ENCODE measurements at regions not wholly inside any gene's neighbourhood (a gene's known extent, or its start where the extent isn't known, plus 50 kb on each side); places are given as distances from the start of the nearest gene placed in this dataset.

DNA sequence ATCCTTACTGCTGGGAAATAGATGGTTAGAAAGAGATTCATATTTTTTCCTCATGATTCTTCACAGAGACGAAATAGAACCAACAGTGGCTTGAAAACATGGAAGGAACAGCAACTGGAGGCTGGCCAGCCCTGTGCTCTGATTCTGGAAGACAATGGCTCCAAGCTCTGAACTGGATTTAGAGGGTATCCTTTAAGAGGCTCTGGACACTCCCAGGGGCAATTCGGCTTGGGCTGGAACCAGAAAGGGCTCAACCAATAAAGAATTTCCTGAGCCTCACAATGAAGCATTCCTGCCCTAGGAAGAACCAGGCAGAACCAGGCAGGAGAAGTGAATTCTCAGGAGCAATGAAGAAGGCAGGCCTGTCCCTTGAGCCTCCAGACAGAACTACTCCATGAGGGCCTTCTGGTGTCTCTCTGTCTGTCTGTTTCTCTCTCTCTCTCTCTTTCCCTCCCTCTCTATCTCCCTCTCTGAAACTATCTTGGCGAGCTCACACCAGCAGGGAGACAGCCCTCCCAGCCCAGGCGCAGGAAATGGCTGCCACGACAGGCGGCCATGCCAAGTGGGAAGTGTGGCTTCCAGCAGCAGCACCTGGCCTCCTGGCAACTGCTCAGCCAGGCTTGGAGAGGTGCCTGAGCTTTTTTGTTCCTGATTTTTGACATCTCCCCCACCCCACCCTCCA is 93.3 kb downstream of the RCN1 start:
- Histone ChIP-seq H3K27ac (ENCODE audit: insufficient read depth, low read length) (no peak overlapping the region), H2AK5ac (ENCODE audit: low read depth, low read length) (no peak overlapping the region), H2BK120ac (ENCODE audit: low read depth, low read length) (no peak overlapping the region), H3K14ac (replicated peaks; ENCODE audit: low read depth, low read length) (no peak overlapping the region), H3K56ac (ENCODE audit: extremely low read depth, insufficient read depth, low read length) (no peak overlapping the region), H3K4me2 (ENCODE audit: low read depth, low read length) (no peak overlapping the region), H3K9me3 (ENCODE audit: control insufficient read depth, insufficient read depth, low read length) (no peaks in the 10 kb centered on the region), H4K5ac (ENCODE audit: low read depth, low read length) (no peak overlapping the region), H4K8ac (ENCODE audit: low read depth in 2 of 2, low read length in 2 of 2) (no peak overlapping the region), H3K4ac (ENCODE audit: low read depth, low read length) (no peak overlapping the region), H3K9ac (ENCODE audit: low read depth, low read length) (no peak overlapping the region), H4K20me1 (ENCODE audit: insufficient read depth, low read length) (no peaks in the 10 kb centered on the region), H3K23ac (ENCODE audit: low read depth, low read length) (no peak overlapping the region), H3K9me1 (ENCODE audit: insufficient read depth, low read length) (no peaks in the 10 kb centered on the region), H3K4me1 (ENCODE audit: control insufficient read depth, insufficient read depth, low read length) (no peaks in the 10 kb centered on the region), H2BK20ac (ENCODE audit: low read depth, low read length) (no peak overlapping the region), H4K91ac (ENCODE audit: insufficient read depth, low read depth, low read length) (no peak overlapping the region), H3K4me3 (ENCODE audit: insufficient read depth, low read depth, low read length) (no peak overlapping the region), H3K27me3 (ENCODE audit: control insufficient read depth, insufficient read depth, low read length) (peaks cover 27% of the 10 kb centered on the region), H3K18ac (ENCODE audit: low read depth, low read length) (no peak overlapping the region), H2AFZ (replicated peaks; ENCODE audit: low read length, poor library complexity) (no peak overlapping the region), H2BK5ac (ENCODE audit: low read depth, low read length, poor library complexity, severe bottlenecking) (no peak overlapping the region), H2AK9ac (replicated peaks; ENCODE audit: low read depth, low read length, poor library complexity) (no peak overlapping the region), H3K79me1 (ENCODE audit: low read depth in 1 of 2, low read length in 2 of 2) (no peaks in the 10 kb centered on the region), H3K36me3 (ENCODE audit: control insufficient read depth, insufficient read depth, low read length) (no peaks in the 10 kb centered on the region), H2BK15ac (ENCODE audit: low read depth, low read length) (no peak overlapping the region)
- dilution Hi-C loops (cut with HindIII; ENCODE audit: low sequenced_read_pairs, unreplicated experiment): no loop called here
- intact Hi-C loops (cut with micrococcal nuclease): no loop called here
- ChIA-PET POLR2A (ENCODE audit: unreplicated experiment) (no interaction called here), CTCF (no interaction called here)
- in situ Hi-C loops (cut with MboI; ENCODE audit: low sequenced_read_pairs): no loop called here
- no peak for ATAC-seq (ENCODE audit: low read depth)
- WGBS, 2 experiments (ENCODE audit: extremely low coverage in 2 of 2, insufficient read length in 1 of 2): 42% methylated on average over 4 of the region's 6 CpGs; no CpG with 5 or more reads in 1 of the 2 experiments
- TF ChIP-seq CHD1 (IDR thresholded peaks at IDR 0.05; ENCODE audit: low read depth, low read length) (no peak), RFX5 (IDR thresholded peaks at IDR 0.05; ENCODE audit: low read depth, low read length) (no peak), MAFK (IDR thresholded peaks at IDR 0.05; ENCODE audit: low read depth, low read length) (no peak), NFE2L2 (IDR thresholded peaks at IDR 0.05; ENCODE audit: low read depth, low read length) (no peak), POLR2A (IDR thresholded peaks at IDR 0.05; ENCODE audit: low read depth, low read length) (no peak), BHLHE40 (IDR thresholded peaks at IDR 0.05; ENCODE audit: low read depth, low read length) (no peak), FOS (IDR thresholded peaks at IDR 0.05; ENCODE audit: low read depth, low read length) (no peak)
- TF ChIP-seq, protein P1, sequence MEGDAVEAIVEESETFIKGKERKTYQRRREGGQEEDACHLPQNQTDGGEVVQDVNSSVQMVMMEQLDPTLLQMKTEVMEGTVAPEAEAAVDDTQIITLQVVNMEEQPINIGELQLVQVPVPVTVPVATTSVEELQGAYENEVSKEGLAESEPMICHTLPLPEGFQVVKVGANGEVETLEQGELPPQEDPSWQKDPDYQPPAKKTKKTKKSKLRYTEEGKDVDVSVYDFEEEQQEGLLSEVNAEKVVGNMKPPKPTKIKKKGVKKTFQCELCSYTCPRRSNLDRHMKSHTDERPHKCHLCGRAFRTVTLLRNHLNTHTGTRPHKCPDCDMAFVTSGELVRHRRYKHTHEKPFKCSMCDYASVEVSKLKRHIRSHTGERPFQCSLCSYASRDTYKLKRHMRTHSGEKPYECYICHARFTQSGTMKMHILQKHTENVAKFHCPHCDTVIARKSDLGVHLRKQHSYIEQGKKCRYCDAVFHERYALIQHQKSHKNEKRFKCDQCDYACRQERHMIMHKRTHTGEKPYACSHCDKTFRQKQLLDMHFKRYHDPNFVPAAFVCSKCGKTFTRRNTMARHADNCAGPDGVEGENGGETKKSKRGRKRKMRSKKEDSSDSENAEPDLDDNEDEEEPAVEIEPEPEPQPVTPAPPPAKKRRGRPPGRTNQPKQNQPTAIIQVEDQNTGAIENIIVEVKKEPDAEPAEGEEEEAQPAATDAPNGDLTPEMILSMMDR (conservative IDR thresholded peaks at IDR 0.05; ENCODE audit: low read depth, low read length): no peak
- TF ChIP-seq, protein P2, sequence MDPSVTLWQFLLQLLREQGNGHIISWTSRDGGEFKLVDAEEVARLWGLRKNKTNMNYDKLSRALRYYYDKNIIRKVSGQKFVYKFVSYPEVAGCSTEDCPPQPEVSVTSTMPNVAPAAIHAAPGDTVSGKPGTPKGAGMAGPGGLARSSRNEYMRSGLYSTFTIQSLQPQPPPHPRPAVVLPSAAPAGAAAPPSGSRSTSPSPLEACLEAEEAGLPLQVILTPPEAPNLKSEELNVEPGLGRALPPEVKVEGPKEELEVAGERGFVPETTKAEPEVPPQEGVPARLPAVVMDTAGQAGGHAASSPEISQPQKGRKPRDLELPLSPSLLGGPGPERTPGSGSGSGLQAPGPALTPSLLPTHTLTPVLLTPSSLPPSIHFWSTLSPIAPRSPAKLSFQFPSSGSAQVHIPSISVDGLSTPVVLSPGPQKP (IDR thresholded peaks at IDR 0.05; ENCODE audit: borderline replicate concordance, low read depth, low read length): no peak
- TF ChIP-seq, protein P3, sequence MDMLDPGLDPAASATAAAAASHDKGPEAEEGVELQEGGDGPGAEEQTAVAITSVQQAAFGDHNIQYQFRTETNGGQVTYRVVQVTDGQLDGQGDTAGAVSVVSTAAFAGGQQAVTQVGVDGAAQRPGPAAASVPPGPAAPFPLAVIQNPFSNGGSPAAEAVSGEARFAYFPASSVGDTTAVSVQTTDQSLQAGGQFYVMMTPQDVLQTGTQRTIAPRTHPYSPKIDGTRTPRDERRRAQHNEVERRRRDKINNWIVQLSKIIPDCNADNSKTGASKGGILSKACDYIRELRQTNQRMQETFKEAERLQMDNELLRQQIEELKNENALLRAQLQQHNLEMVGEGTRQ (IDR thresholded peaks at IDR 0.05; ENCODE audit: low read depth, low read length): no peak
- BruUV-seq (replicated peaks): no TSS peak
- DNase-seq: no peak

Measured in IMR-90 (cell line).